ENCODE measurements at regions not wholly inside any gene's neighbourhood (a gene's known extent, or its start where the extent isn't known, plus 50 kb on each side); places are given as distances from the start of the nearest gene placed in this dataset.

DNA sequence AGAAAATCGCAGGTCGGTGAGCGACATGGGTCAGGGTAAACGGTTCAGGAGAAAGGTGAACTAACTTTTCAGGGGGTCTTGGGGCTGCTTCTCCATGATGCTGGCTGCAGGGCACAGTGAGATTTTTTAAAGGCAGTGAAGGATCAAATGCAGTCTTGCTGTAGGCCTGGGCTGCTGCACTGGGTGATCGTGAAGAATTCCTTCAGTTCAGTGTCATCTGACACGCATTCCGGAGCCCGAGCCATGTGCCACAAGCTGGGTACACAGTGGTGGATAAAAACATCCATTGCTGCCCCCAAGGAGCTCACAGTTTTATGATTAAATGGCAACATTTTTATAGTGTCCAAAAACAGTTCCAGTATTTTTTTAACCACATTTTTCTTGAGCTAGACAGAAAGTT, 56.3 kb upstream of the GPR12 start:
- TF ChIP-seq POLR2A (IDR thresholded peaks at IDR 0.05) = no peak
- TF ChIP-seq, protein P1, sequence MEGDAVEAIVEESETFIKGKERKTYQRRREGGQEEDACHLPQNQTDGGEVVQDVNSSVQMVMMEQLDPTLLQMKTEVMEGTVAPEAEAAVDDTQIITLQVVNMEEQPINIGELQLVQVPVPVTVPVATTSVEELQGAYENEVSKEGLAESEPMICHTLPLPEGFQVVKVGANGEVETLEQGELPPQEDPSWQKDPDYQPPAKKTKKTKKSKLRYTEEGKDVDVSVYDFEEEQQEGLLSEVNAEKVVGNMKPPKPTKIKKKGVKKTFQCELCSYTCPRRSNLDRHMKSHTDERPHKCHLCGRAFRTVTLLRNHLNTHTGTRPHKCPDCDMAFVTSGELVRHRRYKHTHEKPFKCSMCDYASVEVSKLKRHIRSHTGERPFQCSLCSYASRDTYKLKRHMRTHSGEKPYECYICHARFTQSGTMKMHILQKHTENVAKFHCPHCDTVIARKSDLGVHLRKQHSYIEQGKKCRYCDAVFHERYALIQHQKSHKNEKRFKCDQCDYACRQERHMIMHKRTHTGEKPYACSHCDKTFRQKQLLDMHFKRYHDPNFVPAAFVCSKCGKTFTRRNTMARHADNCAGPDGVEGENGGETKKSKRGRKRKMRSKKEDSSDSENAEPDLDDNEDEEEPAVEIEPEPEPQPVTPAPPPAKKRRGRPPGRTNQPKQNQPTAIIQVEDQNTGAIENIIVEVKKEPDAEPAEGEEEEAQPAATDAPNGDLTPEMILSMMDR (IDR thresholded peaks at IDR 0.05) = no peak

Data from breast epithelium (tissue), 3 donors.